ENCODE measurements at regions not wholly inside any gene's neighbourhood (a gene's known extent, or its start where the extent isn't known, plus 50 kb on each side); places are given as distances from the start of the nearest gene placed in this dataset.

DNA sequence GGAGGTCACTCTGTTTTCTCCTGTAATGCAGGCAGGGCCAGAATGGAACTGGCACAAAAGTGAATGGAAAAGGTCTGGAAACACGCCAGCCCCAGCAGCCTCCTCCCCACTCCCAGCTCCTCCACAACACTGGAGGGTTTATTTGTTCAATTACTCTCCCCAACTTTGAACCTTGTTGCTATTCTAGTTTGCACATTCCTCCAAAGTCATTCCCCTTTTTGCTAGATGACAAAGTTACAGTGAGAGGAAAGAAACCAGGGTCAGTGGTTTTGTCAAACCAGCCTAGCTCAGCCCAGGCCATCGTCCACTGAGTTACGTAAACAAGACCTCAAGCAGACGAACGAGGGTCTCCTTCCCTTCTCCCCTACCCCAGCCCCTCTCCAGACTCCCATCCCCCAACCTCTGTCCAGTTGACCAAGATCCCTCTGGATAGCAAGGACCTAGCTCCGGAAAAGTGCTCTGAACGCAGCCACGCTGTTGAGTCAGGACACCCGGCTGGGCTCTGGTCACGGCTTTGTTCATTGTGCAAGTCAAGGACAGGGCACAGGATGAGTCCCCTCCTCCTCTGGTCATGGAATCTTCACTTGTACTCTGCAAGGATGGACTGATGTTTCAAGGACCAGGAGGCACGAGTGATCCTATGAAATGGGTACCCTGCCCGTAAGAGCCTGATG is 180.0 kb downstream of the USP12 start:
- H3K27me3 Mint-ChIP-seq, result peaks cover 14 to 28% of the 10 kb centered on the region in 2 donors

DNA sequence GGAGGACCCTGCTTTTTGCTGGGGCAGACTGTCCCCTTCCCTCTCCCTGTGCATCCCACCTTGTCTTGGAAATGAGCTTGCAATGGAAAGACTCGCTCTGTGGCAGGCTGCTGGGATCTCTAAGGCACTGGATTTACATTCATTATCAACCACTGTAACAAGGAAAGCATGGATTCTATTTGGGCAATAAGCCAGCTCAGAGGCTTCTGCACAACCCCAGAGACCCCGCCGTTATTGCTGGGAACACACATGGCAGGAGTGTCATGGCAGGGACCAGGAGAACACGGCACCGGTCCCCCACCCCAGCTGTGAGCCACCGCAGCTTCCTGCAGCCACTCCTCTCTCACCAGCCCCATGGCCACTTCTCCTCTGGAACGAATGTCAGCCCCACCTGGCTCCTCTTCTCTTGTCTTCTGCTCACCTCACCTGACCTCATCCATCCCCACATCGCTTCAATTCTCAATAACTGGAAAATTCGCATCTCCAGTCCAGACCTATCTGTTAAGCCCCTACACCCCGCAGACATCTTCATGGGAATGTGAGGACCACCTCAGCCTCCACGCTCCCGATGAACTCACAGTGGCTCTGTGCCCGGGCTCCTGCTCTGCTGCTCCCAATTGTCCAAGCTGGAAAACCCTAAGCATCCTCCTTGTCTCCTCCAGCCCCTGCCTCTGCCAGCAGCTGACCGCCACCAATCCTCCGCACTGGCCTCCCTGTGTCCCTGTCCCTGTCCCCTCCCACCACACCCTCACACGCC is 181.5 kb downstream of the USP12 start:
- Mint-ChIP-seq H3K4me1 (no peaks in the 10 kb centered on the region), H3K4me3 (no peak overlapping the region), H3K27ac (no peak overlapping the region), H3K27me3 (peaks cover 10 to 15% of the 10 kb centered on the region in 2 donors), H3K36me3 (no peaks in the 10 kb centered on the region), H3K9me3 (no peaks in the 10 kb centered on the region)
- CTCF ChIA-PET, result interaction anchor here in 1 of 2 donors (0.6 to 1.3 kb wide), 2 partner anchors 347 to 368 kb away, joined by 3 to 4 read pairs; no protein-coding TSS in a partner anchor
- 84% methylated on average over 14 of the region's 16 CpGs for WGBS (ENCODE audit: insufficient coverage)
- Histone ChIP-seq H3K4me3 (ENCODE audit: control insufficient read depth in 1 of 2, extremely low read depth in 1 of 2, low read length in 1 of 2) (no peak overlapping the region), H3K27ac (ENCODE audit: low read length) (no peak overlapping the region), H3K36me3 (ENCODE audit: control insufficient read depth in 2 of 2, extremely low read depth in 1 of 2, insufficient read depth in 1 of 2, low read length in 1 of 2) (no peaks in the 10 kb centered on the region), H3K9me3 (no peaks in the 10 kb centered on the region), H3K4me1 (ENCODE audit: control insufficient read depth in 1 of 2, extremely low read depth in 1 of 2, insufficient read depth in 2 of 2, low read length in 2 of 2) (no peaks in the 10 kb centered on the region), H3K27me3 (replicated peaks in 1 of 2; ENCODE audit: control insufficient read depth in 2 of 2, extremely low read depth in 1 of 2, insufficient read depth in 2 of 2, low read length in 1 of 2) (peaks cover 0 to 18% of the 10 kb centered on the region in 2 experiments)
- DNase-seq, result no peak
- ATAC-seq (replicated peaks in 1 of 4), result no peak
- POLR2A ChIA-PET, result no interaction called here

More for the DNA sequence above, 180.0 kb downstream of the USP12 start:
- Histone ChIP-seq H3K4me3 (ENCODE audit: control insufficient read depth in 1 of 2, extremely low read depth in 1 of 2, low read length in 1 of 2) (no peak overlapping the region), H3K27ac (ENCODE audit: low read length) (no peak overlapping the region), H3K36me3 (ENCODE audit: control insufficient read depth in 2 of 2, extremely low read depth in 1 of 2, insufficient read depth in 1 of 2, low read length in 1 of 2) (no peaks in the 10 kb centered on the region), H3K9me3 (no peaks in the 10 kb centered on the region), H3K27me3 (replicated peaks in 1 of 2; ENCODE audit: control insufficient read depth in 2 of 2, extremely low read depth in 1 of 2, insufficient read depth in 2 of 2, low read length in 1 of 2) (peaks cover 0 to 18% of the 10 kb centered on the region in 2 experiments), H3K4me1 (ENCODE audit: control insufficient read depth in 1 of 2, extremely low read depth in 1 of 2, insufficient read depth in 2 of 2, low read length in 2 of 2) (no peaks in the 10 kb centered on the region)
- Mint-ChIP-seq H3K27ac (no peak overlapping the region), H3K4me1 (no peaks in the 10 kb centered on the region), H3K36me3 (no peaks in the 10 kb centered on the region), H3K9me3 (no peaks in the 10 kb centered on the region), H3K4me3 (no peak overlapping the region)
- POLR2A ChIA-PET, result no interaction called here
- 80% methylated on average over 9 of the region's 12 CpGs for WGBS (ENCODE audit: insufficient coverage)
- no peak for ATAC-seq (replicated peaks in 1 of 4)
- CTCF ChIA-PET, result no interaction called here
- no peak for DNase-seq

DNA sequence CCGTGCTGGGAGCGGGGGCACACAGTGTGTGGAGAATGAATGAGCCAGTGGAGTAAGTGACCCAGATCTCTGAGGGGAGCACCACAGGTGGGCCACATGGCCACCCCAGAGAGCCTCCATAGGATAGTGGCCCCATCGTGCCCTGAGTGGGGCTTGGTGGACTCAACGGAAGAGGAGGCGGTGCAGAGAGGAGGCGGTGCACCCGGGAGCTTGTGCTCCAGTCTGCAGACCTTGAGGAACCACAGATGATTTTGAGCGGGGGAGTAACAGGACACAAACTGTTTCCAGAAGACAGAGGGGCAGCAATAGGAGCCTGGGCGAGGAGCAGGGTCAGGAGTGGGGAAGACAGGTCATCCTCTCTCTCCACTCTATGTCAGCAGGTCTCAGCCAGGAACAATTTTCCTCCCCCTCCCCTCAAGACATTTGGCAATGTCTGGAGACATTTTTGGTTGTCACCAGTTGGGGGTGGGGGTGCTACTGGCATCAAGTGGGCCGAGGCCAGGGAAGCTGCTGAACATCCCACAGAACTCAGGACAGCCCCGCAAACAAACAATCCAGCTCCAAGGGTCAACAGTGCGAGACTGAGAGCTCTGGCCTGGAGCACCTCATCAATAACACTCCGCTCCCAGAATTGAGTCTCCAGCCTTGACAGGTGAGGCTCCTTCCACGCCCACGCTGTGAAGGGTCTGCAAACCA is 182.2 kb downstream of the USP12 start:
- no peaks in the 10 kb centered on the region for H3K36me3 ChIP-seq (ENCODE audit: control insufficient read depth in 2 of 2, extremely low read depth in 1 of 2, insufficient read depth in 1 of 2, low read length in 1 of 2)
- Mint-ChIP-seq H3K27ac (no peak overlapping the region), H3K4me1 (no peaks in the 10 kb centered on the region), H3K9me3 (no peaks in the 10 kb centered on the region), H3K27me3 (peaks cover 6 to 12% of the 10 kb centered on the region in 2 donors), H3K4me3 (no peak overlapping the region), H3K36me3 (no peaks in the 10 kb centered on the region)
- H3K9me3 ChIP-seq, result no peaks in the 10 kb centered on the region
- no peak overlapping the region for H3K4me3 ChIP-seq (ENCODE audit: control insufficient read depth in 1 of 2, extremely low read depth in 1 of 2, low read length in 1 of 2)
- DNase-seq, result no peak
- ChIA-PET POLR2A (no interaction called here), CTCF (interaction anchor here in 1 of 2 donors (0.6 to 2.0 kb wide), 5 partner anchors 347 to 384 kb away, joined by 3 to 6 read pairs (median 3); no protein-coding TSS in a partner anchor)
- ATAC-seq (replicated peaks in 1 of 4), result no peak
- WGBS (ENCODE audit: insufficient coverage), result 69% methylated on average over 12 of the region's 15 CpGs
- H3K27me3 ChIP-seq (replicated peaks in 1 of 2; ENCODE audit: control insufficient read depth in 2 of 2, extremely low read depth in 1 of 2, insufficient read depth in 2 of 2, low read length in 1 of 2), result peaks cover 0 to 15% of the 10 kb centered on the region in 2 experiments
- H3K4me1 ChIP-seq (ENCODE audit: control insufficient read depth in 1 of 2, extremely low read depth in 1 of 2, insufficient read depth in 2 of 2, low read length in 2 of 2), result no peaks in the 10 kb centered on the region
- no peak overlapping the region for H3K27ac ChIP-seq (ENCODE audit: low read length)

DNA sequence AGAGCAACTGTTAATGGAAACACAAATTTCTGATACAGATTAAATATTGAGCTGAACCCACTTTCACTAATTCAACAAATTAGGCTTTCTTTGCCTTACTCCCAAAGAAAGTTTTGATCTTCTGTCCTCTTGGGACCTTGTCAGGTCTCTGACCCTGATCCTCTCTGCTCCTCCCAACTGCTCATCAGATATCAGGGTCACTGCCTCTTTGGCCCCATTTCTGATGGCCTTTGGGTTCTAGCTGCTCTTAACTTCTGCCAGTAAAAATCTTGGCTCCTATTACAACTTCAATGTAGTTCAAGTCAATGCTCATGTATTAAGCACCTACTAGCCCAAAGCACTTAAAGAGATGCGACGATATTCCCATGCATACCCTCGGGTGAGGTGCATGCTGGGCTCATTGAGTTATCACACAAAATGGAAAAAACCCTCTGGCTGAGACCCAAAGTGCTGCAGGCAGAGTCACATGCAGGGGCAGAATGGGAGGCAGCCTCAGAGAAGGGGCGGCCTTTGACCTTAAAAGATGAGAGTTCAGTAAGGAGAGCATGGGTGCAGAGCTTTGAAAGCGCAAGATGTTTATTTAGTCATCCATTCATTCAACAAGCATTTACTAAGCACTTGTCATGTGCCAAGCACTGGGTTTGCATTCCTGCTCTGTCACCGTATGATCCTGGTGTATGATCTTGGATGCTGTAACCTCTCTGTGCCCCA is 183.4 kb downstream of the USP12 start:
- no peak overlapping the region for H3K27ac Mint-ChIP-seq
- Histone ChIP-seq H3K36me3 (ENCODE audit: control insufficient read depth in 2 of 2, extremely low read depth in 1 of 2, insufficient read depth in 1 of 2, low read length in 1 of 2) (no peaks in the 10 kb centered on the region), H3K27me3 (replicated peaks in 1 of 2; ENCODE audit: control insufficient read depth in 2 of 2, extremely low read depth in 1 of 2, insufficient read depth in 2 of 2, low read length in 1 of 2) (peaks cover 0 to 22% of the 10 kb centered on the region in 2 experiments), H3K4me3 (ENCODE audit: control insufficient read depth in 1 of 2, extremely low read depth in 1 of 2, low read length in 1 of 2) (no peak overlapping the region), H3K4me1 (ENCODE audit: control insufficient read depth in 1 of 2, extremely low read depth in 1 of 2, insufficient read depth in 2 of 2, low read length in 2 of 2) (no peaks in the 10 kb centered on the region), H3K9me3 (no peaks in the 10 kb centered on the region), H3K27ac (ENCODE audit: low read length) (no peak overlapping the region)
- CTCF ChIA-PET, result interaction anchor here (0.8 to 2.0 kb wide), 9 partner anchors 9 to 790 kb away, joined by 3 to 9 read pairs (median 3); no protein-coding TSS in a partner anchor
- DNase-seq (no peak), ATAC-seq (replicated peaks in 1 of 4) (no peak)
- no peaks in the 10 kb centered on the region for H3K36me3 Mint-ChIP-seq
- no peaks in the 10 kb centered on the region for H3K9me3 Mint-ChIP-seq
- no peaks in the 10 kb centered on the region for H3K4me1 Mint-ChIP-seq
- H3K4me3 Mint-ChIP-seq, result no peak overlapping the region
- POLR2A ChIA-PET, result interaction anchor here in 1 of 2 donors (0.6 kb wide), 1 partner anchor 608 kb away, joined by 4 read pairs; no protein-coding TSS in a partner anchor
- peaks cover 6 to 17% of the 10 kb centered on the region in 2 donors for H3K27me3 Mint-ChIP-seq
- 100% methylated on average over 1 of the region's 6 CpGs for WGBS (ENCODE audit: insufficient coverage)

DNA sequence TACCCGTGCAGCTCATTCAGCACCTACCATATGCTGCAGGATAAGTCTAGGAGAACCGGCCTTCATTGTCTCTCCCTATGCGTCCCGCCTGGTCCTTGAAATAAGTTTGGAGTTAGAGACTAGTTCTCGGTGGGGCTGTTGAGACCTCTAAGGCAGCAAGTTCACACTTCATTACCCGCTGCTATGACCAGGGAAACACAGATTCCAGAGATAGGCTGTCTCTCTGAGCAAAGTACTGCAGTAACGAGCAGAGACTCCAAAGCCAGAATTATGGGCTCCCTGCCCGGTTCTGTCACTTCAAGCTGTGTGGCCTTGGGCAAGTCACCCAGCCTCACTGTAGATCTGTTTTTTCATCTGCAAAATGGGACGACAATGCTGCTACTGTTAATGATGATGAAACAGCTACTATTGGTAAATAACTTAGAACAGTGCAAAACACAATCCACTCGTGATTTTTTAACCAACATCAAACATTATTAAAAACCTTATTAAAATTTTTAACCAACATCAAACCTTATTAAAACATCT is 184.1 kb downstream of the USP12 start:
- H3K27ac ChIP-seq (ENCODE audit: low read length), result no peak overlapping the region
- Mint-ChIP-seq H3K4me3 (no peak overlapping the region), H3K9me3 (no peaks in the 10 kb centered on the region), H3K27me3 (peaks cover 6 to 19% of the 10 kb centered on the region in 2 donors), H3K36me3 (no peaks in the 10 kb centered on the region), H3K27ac (no peak overlapping the region), H3K4me1 (no peaks in the 10 kb centered on the region)
- WGBS (ENCODE audit: insufficient coverage), result 71% methylated on average over 4 of the region's 10 CpGs
- H3K36me3 ChIP-seq (ENCODE audit: control insufficient read depth in 2 of 2, extremely low read depth in 1 of 2, insufficient read depth in 1 of 2, low read length in 1 of 2), result no peaks in the 10 kb centered on the region
- ATAC-seq (replicated peaks in 1 of 4) (no peak), DNase-seq (no peak)
- no peak overlapping the region for H3K4me3 ChIP-seq (ENCODE audit: control insufficient read depth in 1 of 2, extremely low read depth in 1 of 2, low read length in 1 of 2)
- peaks cover 0 to 24% of the 10 kb centered on the region in 2 experiments for H3K27me3 ChIP-seq (replicated peaks in 1 of 2; ENCODE audit: control insufficient read depth in 2 of 2, extremely low read depth in 1 of 2, insufficient read depth in 2 of 2, low read length in 1 of 2)
- H3K9me3 ChIP-seq, result no peaks in the 10 kb centered on the region
- H3K4me1 ChIP-seq (ENCODE audit: control insufficient read depth in 1 of 2, extremely low read depth in 1 of 2, insufficient read depth in 2 of 2, low read length in 2 of 2), result no peaks in the 10 kb centered on the region
- ChIA-PET POLR2A (no interaction called here), CTCF (interaction anchor here (0.6 to 2.0 kb wide), 8 partner anchors 8 to 791 kb away, joined by 3 to 9 read pairs (median 4); no protein-coding TSS in a partner anchor)
